Neural cell (in vitro differentiated cells): ENCODE measurements at regions not wholly inside any gene's neighbourhood (a gene's known extent, or its start where the extent isn't known, plus 50 kb on each side); places are given as distances from the start of the nearest gene placed in this dataset.

Source experiments
- H2AFZ ChIP-seq: fragments of 200-600, 300-800 bp; sonication (generic), shearing (Covaris generic); 2 replicates; pipeline ENCODE4 v1.6.0; 2014; ENCODE audit warnings: low read depth, mild to moderate bottlenecking, antibody characterized with exemption, low read length, moderate library complexity
- H3F3A ChIP-seq: fragments of 200-600 bp; shearing (Covaris generic); 2 replicates; pipeline ENCODE4 v1.6.1; 2016; ENCODE audit warnings: mild to moderate bottlenecking, moderate library complexity, mixed read lengths, antibody characterized with exemption, low read length; ENCODE audit not compliant: insufficient read depth, poor library complexity, severe bottlenecking
- H3K27ac ChIP-seq: fragments of 200-600, 300-800 bp; sonication (generic), shearing (Covaris generic); 2 replicates; pipeline ENCODE4 v1.5.1; 2014; ENCODE audit warnings: mild to moderate bottlenecking, low read length, moderate library complexity
- H3K27me3 ChIP-seq: fragments of 300-800, 200-600 bp; sonication (generic), shearing (Covaris generic); 2 replicates; pipeline ENCODE4 v1.6.0; 2014; ENCODE audit warnings: mild to moderate bottlenecking, low read depth, low read length, moderate library complexity; ENCODE audit not compliant: insufficient read depth
- H3K36me3 ChIP-seq: fragments of 300-800, 200-600 bp; sonication (generic), shearing (Covaris generic); 2 replicates; pipeline ENCODE4 v1.5.1; 2014; ENCODE audit warnings: mild to moderate bottlenecking, antibody characterized with exemption, low read length, moderate library complexity; ENCODE audit not compliant: insufficient read depth
- H3K4me2 ChIP-seq: fragments of 300-800, 200-600 bp; sonication (generic), shearing (Covaris generic); 2 replicates; pipeline ENCODE4 v1.6.0; 2014; ENCODE audit warnings: mild to moderate bottlenecking, low read length
- H3K4me3 ChIP-seq: fragments of 300-800, 200-600 bp; sonication (generic), shearing (Covaris generic); 2 replicates; pipeline ENCODE4 v1.5.1; 2014; ENCODE audit warnings: mild to moderate bottlenecking, low read length, moderate library complexity
- H3K79me2 ChIP-seq: fragments of 200-600 bp; shearing (Covaris generic); replicated peaks from 2 replicates; pipeline ENCODE4 v1.6.0; 2014; ENCODE audit warnings: mild to moderate bottlenecking, low read length, moderate library complexity; ENCODE audit not compliant: insufficient read depth
- H3K9ac ChIP-seq: fragments of 300-800, 200-600 bp; sonication (generic), shearing (Covaris generic); 2 replicates; pipeline ENCODE4 v1.6.1; 2016; ENCODE audit warnings: mild to moderate bottlenecking, low read length, mixed read lengths
- H3K9me2 ChIP-seq: fragments of 200-600 bp; shearing (Covaris generic); 2 replicates; pipeline ENCODE4 v1.6.1; 2016; ENCODE audit warnings: mild to moderate bottlenecking, low read length, mixed read lengths; ENCODE audit not compliant: insufficient read depth
- H3K9me3 ChIP-seq: fragments of 200-600, 300-800 bp; sonication (generic), shearing (Covaris generic); 2 replicates; pipeline ENCODE4 v1.6.1; 2016; ENCODE audit warnings: mild to moderate bottlenecking, mixed run types, low read length, moderate library complexity, mixed read lengths
- H4K20me1 ChIP-seq: fragments of 200-600 bp; shearing (Covaris generic); 2 replicates; pipeline ENCODE4 v1.6.1; 2016; ENCODE audit warnings: mild to moderate bottlenecking, mixed run types; ENCODE audit not compliant: insufficient read depth
- EP300 ChIP-seq: fragments of 450-650 bp; conservative IDR thresholded peaks from 2 replicates; pipeline ENCODE4 v1.6.1; 2014; ENCODE audit warnings: antibody characterized with exemption, mild to moderate bottlenecking, moderate library complexity; ENCODE audit not compliant: poor library complexity, severe bottlenecking
- EZH2 ChIP-seq: fragments of 200-600, 300-800 bp; shearing (Covaris generic), sonication (generic); IDR thresholded peaks from 2 replicates; pipeline ENCODE4 v1.6.1; 2014; ENCODE audit warnings: antibody characterized with exemption, low read length, borderline replicate concordance, mild to moderate bottlenecking; ENCODE audit not compliant: insufficient read depth, poor library complexity, severe bottlenecking
- MXI1 ChIP-seq: fragments of 450-650 bp; conservative IDR thresholded peaks from 2 replicates; pipeline ENCODE4 v1.6.1; 2014; ENCODE audit warnings: antibody characterized with exemption, mild to moderate bottlenecking; ENCODE audit not compliant: poor library complexity, severe bottlenecking
- POLR2AphosphoS5 ChIP-seq: IDR thresholded peaks from 2 replicates; pipeline ENCODE4 v1.6.1; 2012
- RAD21 ChIP-seq: fragments of 450-650 bp; conservative IDR thresholded peaks from 2 replicates; pipeline ENCODE4 v1.6.1; 2014; ENCODE audit warnings: antibody characterized with exemption, mild to moderate bottlenecking, moderate library complexity
- REST ChIP-seq: IDR thresholded peaks from 2 replicates; pipeline ENCODE4 v1.6.1; 2012; ENCODE audit warnings: borderline replicate concordance
- SMC3 ChIP-seq: fragments of 450-650 bp; conservative IDR thresholded peaks from 2 replicates; pipeline ENCODE4 v1.6.1; 2014; ENCODE audit warnings: antibody characterized with exemption, mild to moderate bottlenecking, moderate library complexity; ENCODE audit not compliant: poor library complexity
- TAF1 ChIP-seq: IDR thresholded peaks from 2 replicates; pipeline ENCODE4 v1.6.1; 2012; ENCODE audit warnings: low read depth
- TF ChIP-seq, protein P1 (sequence below): fragments of 450-650 bp; IDR thresholded peaks from 2 replicates; pipeline ENCODE4 v1.5.1; 2014; ENCODE audit warnings: antibody characterized with exemption, mild to moderate bottlenecking, moderate library complexity; ENCODE audit not compliant: poor library complexity, severe bottlenecking

DNA sequence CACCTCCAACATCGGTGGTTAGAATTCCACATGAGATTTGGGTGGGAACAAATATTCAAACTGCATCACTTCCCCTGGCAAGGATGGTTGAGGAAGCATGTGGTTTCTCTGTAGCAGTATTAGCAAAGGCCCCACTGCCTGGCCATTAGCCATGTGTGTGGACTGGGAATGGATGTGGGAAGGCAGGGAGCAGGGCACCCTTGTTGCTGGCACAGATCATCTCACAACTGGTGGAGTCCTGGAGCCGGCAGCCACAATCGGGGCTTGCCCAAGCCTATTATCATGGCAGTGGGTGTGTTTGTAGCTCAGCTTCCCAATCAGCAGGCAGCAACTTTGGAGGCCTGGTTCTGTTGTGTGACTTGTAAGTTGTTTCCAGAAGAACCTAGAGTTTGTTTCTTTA, 391.9 kb downstream of the DLEU7 start:
- TF ChIP-seq SMC3 = no peak
- no peak for TF ChIP-seq REST
- no peak for TF ChIP-seq EP300
- TF ChIP-seq MXI1 = no peak
- TF ChIP-seq EZH2 = no peak
- TF ChIP-seq POLR2AphosphoS5 = no peak
- TF ChIP-seq TAF1 = no peak
- TF ChIP-seq, protein P1, sequence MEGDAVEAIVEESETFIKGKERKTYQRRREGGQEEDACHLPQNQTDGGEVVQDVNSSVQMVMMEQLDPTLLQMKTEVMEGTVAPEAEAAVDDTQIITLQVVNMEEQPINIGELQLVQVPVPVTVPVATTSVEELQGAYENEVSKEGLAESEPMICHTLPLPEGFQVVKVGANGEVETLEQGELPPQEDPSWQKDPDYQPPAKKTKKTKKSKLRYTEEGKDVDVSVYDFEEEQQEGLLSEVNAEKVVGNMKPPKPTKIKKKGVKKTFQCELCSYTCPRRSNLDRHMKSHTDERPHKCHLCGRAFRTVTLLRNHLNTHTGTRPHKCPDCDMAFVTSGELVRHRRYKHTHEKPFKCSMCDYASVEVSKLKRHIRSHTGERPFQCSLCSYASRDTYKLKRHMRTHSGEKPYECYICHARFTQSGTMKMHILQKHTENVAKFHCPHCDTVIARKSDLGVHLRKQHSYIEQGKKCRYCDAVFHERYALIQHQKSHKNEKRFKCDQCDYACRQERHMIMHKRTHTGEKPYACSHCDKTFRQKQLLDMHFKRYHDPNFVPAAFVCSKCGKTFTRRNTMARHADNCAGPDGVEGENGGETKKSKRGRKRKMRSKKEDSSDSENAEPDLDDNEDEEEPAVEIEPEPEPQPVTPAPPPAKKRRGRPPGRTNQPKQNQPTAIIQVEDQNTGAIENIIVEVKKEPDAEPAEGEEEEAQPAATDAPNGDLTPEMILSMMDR = no peak
- TF ChIP-seq RAD21 = no peak
- Histone ChIP-seq H3K27me3 (no peaks in the 10 kb centered on the region), H2AFZ (no peak overlapping the region), H3K9me3 (no peaks in the 10 kb centered on the region), H3K9me2 (no peaks in the 10 kb centered on the region), H3K4me2 (no peak overlapping the region), H3K9ac (no peak overlapping the region), H3K27ac (no peak overlapping the region), H3K79me2 (no peaks in the 10 kb centered on the region), H3K36me3 (no peaks in the 10 kb centered on the region), H4K20me1 (no peaks in the 10 kb centered on the region), H3F3A (no peaks in the 10 kb centered on the region), H3K4me3 (no peak overlapping the region)

DNA sequence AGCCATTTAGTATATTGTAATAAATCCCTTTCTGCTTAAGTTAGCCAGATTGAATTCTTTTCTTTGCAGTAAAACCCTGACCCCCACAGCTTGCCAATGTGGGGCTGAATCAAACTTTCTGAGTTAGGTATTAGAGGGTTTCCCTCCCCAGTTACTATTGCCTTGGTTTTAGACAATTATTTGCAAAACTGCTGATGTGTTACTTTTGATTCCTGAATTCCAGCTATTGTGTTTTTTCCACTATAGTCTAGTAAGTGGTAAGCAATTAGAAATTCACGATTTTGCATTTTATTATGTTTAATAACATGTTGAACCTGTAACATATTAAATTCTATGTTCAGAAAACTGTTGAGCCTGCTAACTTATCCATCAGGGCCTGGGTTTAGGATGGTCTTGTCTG, 391.5 kb downstream of the DLEU7 start:
- Histone ChIP-seq H3K27ac (no peak overlapping the region), H3K79me2 (no peaks in the 10 kb centered on the region), H3K4me3 (no peak overlapping the region), H4K20me1 (no peaks in the 10 kb centered on the region), H3K9me3 (no peaks in the 10 kb centered on the region), H3K9ac (no peak overlapping the region), H3K4me2 (no peak overlapping the region), H2AFZ (no peak overlapping the region), H3K27me3 (no peaks in the 10 kb centered on the region), H3F3A (no peaks in the 10 kb centered on the region), H3K9me2 (no peaks in the 10 kb centered on the region), H3K36me3 (no peaks in the 10 kb centered on the region)
- TF ChIP-seq SMC3 = no peak
- TF ChIP-seq MXI1 = no peak
- TF ChIP-seq EZH2 = no peak
- no peak for TF ChIP-seq RAD21

DNA sequence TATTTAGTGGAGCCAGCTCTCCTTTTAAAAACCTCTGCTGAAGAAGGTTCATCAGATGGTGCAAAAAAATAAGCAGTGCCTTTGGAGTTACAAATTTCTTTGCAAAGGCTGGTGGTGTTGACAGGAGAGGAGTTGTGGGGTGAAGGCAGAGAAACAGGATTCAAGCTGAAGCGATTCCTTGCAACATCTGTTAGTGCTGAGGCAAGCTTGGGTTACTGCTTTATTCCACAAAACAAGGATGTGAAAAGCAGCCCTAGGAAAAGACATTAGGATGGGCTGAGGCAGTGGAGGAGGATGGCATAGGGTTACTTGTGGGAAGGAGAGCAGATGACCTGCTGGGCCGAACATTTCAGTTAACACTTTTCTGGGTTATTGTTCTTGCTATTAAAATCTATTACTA, 390.7 kb downstream of the DLEU7 start:
- no peaks in the 10 kb centered on the region for H3K36me3 ChIP-seq
- H3K4me2 ChIP-seq = no peak overlapping the region
- no peak overlapping the region for H3K4me3 ChIP-seq
- H3K27me3 ChIP-seq = no peaks in the 10 kb centered on the region
- H3K9me3 ChIP-seq = no peaks in the 10 kb centered on the region
- H3K9me2 ChIP-seq = no peaks in the 10 kb centered on the region
- H2AFZ ChIP-seq = no peak overlapping the region
- no peaks in the 10 kb centered on the region for H3K79me2 ChIP-seq
- no peak for TF ChIP-seq EZH2
- no peak overlapping the region for H3K9ac ChIP-seq
- H3F3A ChIP-seq = no peaks in the 10 kb centered on the region
- H3K27ac ChIP-seq = no peak overlapping the region
- no peaks in the 10 kb centered on the region for H4K20me1 ChIP-seq
